HepG2 (cell line): ENCODE measurements at regions not wholly inside any gene's neighbourhood (a gene's known extent, or its start where the extent isn't known, plus 50 kb on each side); places are given as distances from the start of the nearest gene placed in this dataset.

ENCODE experiments used
- AKAP8 ChIP-seq: sonication (generic); formaldehyde crosslinking; IDR thresholded peaks from 2 replicates; pipeline ENCODE4 v1.5.1; 2020; ENCODE audit warnings: mild to moderate bottlenecking, missing genetic modification reagents
- FOSL2 ChIP-seq: sonication (generic); formaldehyde crosslinking; IDR thresholded peaks from 2 replicates; pipeline ENCODE4 v1.4.0; 2020; ENCODE audit warnings: missing genetic modification reagents
- FUBP1 ChIP-seq: sonication (generic); formaldehyde crosslinking; IDR thresholded peaks from 2 replicates; pipeline ENCODE4 v1.5.1; 2020; ENCODE audit warnings: missing genetic modification reagents, mild to moderate bottlenecking, borderline replicate concordance
- IKZF4 ChIP-seq: sonication (generic); formaldehyde crosslinking; IDR thresholded peaks from 2 replicates; pipeline ENCODE4 v1.5.1; 2020; ENCODE audit warnings: borderline replicate concordance, mild to moderate bottlenecking, low read depth, missing genetic modification reagents; ENCODE audit errors: not compliant biosample characterization
- SRF ChIP-seq: IDR thresholded peaks from 2 replicates; pipeline ENCODE4 v1.6.1; 2011; ENCODE audit warnings: mild to moderate bottlenecking, low read depth, low read length, moderate library complexity
- STAG1 ChIP-seq: sonication (generic); formaldehyde crosslinking; IDR thresholded peaks from 2 replicates; pipeline ENCODE4 v1.4.0; 2020; ENCODE audit warnings: missing genetic modification reagents
- ZFP36 ChIP-seq: fragments of 150-350 bp; IDR thresholded peaks from 2 replicates; pipeline ENCODE4 v1.6.1; 2018; ENCODE audit warnings: borderline replicate concordance, low read length, low read depth; ENCODE audit not compliant: partially characterized antibody
- ZNF510 ChIP-seq: sonication (generic); formaldehyde crosslinking; IDR thresholded peaks from 2 replicates; pipeline ENCODE4 v1.4.0; 2020; ENCODE audit warnings: low read depth, mild to moderate bottlenecking, missing genetic modification reagents
- ZNF652 ChIP-seq: IDR thresholded peaks from 2 replicates; pipeline ENCODE4 v1.6.1; 2016; ENCODE audit warnings: low read depth, borderline replicate concordance
- ZNF660 ChIP-seq: sonication (generic); formaldehyde crosslinking; IDR thresholded peaks from 2 replicates; pipeline ENCODE4 v1.5.1; 2020; ENCODE audit warnings: mild to moderate bottlenecking, low read depth, missing genetic modification reagents, borderline replicate concordance
- ZNF773 ChIP-seq: sonication (generic); formaldehyde crosslinking; IDR thresholded peaks from 2 replicates; pipeline ENCODE4 v1.4.0; 2020; ENCODE audit warnings: missing genetic modification reagents, borderline replicate concordance
- TF ChIP-seq, protein P1 (sequence below): IDR thresholded peaks from 2 replicates; pipeline ENCODE4 v1.6.1; 2018; ENCODE audit warnings: missing genetic modification reagents

DNA sequence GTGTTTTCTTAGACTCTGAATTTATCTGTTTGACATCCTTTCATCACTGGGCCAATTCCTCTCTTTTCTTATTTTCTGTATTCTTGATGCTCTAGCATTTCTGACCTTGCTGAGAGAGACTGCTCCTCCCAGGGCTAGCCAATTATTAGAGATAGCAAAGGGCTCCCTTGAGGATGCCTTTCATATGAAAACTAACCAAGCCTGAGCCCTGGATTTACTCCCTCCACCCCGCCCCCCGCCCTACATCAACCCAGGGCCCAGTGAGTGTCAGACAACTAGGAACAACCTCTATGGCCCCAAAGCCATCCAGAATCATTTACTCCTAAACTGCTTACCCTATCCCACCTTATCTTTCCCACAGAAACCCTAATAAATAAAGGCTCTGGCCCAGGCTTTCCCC, 69.7 kb upstream of the LARS2 start (continued):
- no peak for TF ChIP-seq FUBP1 (CRISPR knock-in tag)
- no peak for TF ChIP-seq SRF
- TF ChIP-seq ZNF660 (CRISPR knock-in tag) = no peak
- TF ChIP-seq ZFP36 = no peak
- no peak for TF ChIP-seq ZNF652
- no peak for TF ChIP-seq ZNF773
- no peak for TF ChIP-seq IKZF4 (CRISPR knock-in tag)
- TF ChIP-seq FOSL2 (CRISPR knock-in tag) = no peak
- no peak for TF ChIP-seq STAG1 (CRISPR knock-in tag)
- TF ChIP-seq ZNF510 (CRISPR knock-in tag) = no peak
- TF ChIP-seq AKAP8 = no peak
- TF ChIP-seq, protein P1, sequence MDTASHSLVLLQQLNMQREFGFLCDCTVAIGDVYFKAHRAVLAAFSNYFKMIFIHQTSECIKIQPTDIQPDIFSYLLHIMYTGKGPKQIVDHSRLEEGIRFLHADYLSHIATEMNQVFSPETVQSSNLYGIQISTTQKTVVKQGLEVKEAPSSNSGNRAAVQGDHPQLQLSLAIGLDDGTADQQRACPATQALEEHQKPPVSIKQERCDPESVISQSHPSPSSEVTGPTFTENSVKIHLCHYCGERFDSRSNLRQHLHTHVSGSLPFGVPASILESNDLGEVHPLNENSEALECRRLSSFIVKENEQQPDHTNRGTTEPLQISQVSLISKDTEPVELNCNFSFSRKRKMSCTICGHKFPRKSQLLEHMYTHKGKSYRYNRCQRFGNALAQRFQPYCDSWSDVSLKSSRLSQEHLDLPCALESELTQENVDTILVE (CRISPR knock-in tag) = no peak
